Loucy (cell line): ENCODE measurements at regions not wholly inside any gene's neighbourhood (a gene's known extent, or its start where the extent isn't known, plus 50 kb on each side); places are given as distances from the start of the nearest gene placed in this dataset.
"Not testable (repeated sequence)": the region's sequence is repeated elsewhere in the genome, so short reads cannot be mapped to it uniquely, and the experiment has no call there.

Experiments used
- CTCF ChIP-seq: fragments of 200-600 bp; sonication (generic); conservative IDR thresholded peaks from 2 replicates; pipeline ENCODE4 v1.5.1; 2014; ENCODE audit warnings: mild to moderate bottlenecking, antibody characterized with exemption, low read length
- EZH2phosphoT487 ChIP-seq: fragments of 200-600 bp; IDR thresholded peaks from 2 replicates; pipeline ENCODE4 v1.6.1; 2018; ENCODE audit warnings: antibody characterized with exemption, mild to moderate bottlenecking, moderate library complexity, borderline replicate concordance

GRCh38 chr3:81987412-81987811 lies 226.0 kb upstream of the GBE1 start:
- not testable (repeated sequence) for TF ChIP-seq CTCF, EZH2phosphoT487
